GM18499 (cell line): ENCODE measurements at regions not wholly inside any gene's neighbourhood (a gene's known extent, or its start where the extent isn't known, plus 50 kb on each side); places are given as distances from the start of the nearest gene placed in this dataset.

Source experiments
- ATAC-seq: cut with Tn5 transposase; IDR thresholded peaks from one replicate; pipeline ENCODE4 v1.9.1; 2021; ENCODE audit warnings: moderate number of reproducible peaks; ENCODE audit not compliant: insufficient read depth, unreplicated experiment

DNA sequence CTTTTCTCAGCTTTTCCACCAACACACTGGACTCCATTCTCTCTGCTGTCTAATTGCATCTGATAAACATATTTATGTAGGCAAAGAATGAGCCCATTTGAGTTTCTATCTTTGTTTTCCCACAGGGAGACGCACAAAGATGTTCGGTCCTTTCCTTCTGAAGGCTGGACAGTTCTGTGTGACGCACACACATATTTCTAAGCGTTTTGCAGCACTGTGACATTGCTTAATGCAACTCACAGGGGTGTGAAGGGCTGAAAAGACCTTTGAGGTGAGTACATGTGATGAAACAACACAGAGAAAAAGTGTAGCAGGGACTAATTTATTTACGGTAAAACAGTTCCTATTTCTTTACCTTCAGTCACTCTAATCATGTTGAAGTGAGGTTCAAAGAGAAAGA, 323.1 kb upstream of the RUNX1 start:
- ATAC-seq: no peak

DNA sequence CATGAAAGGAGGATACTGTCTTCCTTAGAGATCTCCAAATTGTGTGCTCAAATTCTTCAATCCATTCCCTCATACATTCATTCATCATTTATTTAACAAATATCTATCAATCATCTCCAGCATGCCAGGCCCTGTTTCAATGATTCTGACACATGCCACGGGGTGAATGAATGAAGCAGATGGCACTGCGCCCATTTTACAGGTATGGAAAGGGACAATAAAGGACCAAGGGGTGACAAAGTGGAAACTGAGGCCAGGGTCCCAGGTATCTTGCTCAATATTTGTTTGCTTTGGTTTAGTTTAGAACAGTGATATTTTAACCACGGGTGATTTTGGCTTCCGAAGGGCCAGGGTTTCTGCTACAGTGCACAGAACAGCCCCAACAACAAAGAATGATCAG, 321.6 kb upstream of the RUNX1 start:
- ATAC-seq: no peak

DNA sequence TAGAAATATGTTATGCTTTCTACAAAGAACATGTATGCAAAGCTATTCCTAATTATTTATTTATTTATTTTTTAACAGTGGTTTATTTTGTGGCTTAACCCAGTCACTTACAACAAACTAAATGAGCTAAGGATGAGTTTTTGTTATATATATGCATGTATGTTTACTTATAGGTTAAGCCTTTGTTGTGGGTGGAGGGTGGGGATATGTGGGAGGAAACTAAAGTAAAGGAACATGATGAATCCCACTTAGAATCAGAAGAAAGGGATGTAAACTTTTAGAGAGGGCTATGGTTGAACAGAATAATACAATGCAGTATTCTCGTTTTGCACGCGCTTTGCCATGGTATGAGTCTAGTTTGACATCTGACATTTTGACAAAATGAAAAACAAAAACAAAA, 321.0 kb upstream of the RUNX1 start:
- ATAC-seq: no peak

DNA sequence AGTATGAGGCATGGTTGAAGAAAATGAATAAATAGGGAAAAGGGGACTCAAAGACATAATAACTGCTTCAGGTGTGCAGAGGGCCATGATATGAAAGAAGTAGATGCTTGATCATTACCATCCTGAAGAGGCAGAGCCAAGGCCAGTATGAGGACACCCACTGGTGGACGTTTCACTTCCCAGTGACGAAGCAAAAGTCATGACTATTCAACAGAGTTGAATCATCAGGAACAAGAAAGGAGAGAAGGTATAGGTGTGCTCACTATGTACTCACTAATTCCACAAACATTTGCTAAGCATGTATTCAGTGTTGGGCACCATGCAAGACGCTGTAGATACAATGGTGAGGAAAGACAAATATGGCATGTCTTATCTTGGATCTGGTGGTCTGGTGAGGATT, 319.2 kb upstream of the RUNX1 start:
- no peak for ATAC-seq

DNA sequence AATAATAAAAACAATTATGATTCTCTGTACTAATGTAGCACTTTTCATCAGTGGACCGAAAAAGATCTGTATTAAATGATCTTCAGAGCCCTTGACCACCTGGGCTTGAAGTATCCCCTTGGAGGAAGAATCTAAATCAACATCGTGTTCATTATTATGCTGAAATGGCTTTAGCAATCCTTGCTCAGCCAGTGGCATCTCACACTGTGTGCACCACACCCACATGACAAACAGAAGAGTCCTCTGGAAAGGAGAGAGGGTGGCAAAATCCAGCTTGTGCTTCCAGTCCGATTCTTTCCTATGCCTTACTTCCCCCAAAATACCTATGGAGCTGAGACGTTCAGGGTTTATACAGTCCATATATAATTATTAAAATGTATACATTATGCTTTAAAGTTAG, 318.5 kb upstream of the RUNX1 start:
- no peak for ATAC-seq

DNA sequence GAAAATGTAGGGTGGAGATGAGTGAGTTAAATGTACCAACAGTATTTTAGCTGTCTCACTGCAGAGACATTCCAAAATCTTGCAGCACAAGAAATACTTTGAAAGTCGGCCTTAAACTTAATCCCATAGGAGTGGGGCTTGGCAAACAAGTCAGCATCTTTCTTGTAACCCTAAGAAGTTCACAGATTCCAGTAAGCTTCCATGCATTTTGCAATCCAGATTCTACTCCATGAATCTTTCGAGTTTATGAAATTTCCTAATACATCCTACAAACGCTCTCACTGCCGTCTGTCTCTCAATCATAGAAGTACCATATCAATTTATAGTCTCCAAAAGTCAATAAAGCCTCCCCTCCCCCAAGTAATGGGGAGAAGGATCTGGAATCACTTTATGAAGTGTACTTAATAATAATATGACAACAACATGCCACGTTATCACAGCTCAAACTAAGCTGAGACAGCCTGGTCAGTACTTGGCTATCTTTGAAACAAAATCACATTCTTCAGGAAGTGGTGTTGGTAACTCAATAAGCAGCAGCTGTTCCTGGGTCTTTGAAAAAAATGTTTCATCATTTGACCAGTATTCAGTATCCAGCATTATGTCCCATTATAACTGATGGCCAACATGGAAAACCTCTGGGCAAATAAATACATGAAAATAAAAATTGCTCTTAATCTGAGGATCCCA, 317.4 kb upstream of the RUNX1 start:
- ATAC-seq: no peak

DNA sequence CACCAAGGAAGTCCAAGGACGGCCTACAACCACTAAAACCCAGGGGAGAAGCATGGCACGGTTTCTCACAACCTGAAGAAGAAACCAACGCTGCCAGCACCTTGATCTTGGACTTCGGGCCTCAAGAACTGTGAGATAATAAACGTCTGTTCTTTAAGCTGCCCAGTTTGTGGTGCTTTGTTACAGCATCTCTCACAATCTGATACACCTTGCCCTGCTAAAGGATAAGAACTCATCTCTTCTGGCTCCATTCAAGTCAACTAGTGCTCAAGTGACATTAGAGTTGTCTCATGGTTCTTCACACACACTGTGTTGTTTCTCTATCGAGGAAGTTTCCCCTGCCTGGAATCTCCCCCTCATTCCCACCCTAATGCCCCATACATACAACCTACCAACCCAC, 314.4 kb upstream of the RUNX1 start:
- ATAC-seq: no peak

DNA sequence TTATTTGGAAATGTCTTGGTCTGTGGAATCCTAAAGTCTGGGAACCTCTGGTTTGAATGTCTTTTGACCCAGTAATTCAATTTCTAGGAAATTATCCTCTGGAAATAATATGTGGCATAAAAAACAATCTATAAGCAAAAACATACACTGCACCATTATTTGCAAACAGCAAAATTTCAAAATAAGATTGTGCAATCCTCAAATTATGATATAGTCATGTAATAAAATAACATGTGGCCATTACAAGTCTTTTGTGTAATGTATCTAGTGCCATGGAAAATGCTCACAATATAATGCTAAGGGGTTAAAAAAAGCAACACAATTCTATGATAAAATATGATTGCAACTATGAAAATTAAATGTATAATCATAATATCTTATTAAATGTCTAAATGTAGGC, 312.9 kb upstream of the RUNX1 start:
- no peak for ATAC-seq

DNA sequence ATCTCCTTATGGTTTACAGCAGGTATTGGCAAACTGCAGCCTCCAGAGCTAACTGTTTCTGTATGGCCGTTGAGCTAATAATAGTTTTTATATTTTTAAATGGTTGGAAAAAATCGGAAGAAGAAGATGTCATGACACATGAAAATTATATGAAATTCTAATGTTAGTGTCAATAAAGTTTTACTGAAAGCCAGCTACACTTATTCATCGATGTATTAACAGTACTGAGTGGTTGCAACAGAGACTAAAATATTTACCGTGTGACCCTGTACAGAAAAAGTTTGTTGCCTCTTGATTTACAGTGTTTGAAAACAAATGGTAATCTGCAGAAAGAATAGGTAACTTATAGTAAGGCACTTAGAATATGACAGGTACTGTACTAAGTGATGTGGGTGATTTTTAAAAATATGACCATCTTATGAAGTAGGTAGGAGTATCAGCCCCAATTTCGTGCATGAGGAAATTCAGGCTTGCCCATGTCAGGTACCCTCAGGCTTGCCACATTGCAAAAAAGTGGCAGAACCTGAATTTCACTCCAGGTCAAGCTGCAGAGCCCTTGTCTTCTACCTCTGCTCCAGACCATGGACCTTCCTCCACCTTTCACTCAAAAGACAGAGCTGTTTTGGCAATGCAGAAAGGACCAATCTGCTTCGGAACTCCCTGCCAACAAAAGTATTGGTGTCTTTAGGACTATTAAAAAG, 311.9 kb upstream of the RUNX1 start:
- no peak for ATAC-seq

DNA sequence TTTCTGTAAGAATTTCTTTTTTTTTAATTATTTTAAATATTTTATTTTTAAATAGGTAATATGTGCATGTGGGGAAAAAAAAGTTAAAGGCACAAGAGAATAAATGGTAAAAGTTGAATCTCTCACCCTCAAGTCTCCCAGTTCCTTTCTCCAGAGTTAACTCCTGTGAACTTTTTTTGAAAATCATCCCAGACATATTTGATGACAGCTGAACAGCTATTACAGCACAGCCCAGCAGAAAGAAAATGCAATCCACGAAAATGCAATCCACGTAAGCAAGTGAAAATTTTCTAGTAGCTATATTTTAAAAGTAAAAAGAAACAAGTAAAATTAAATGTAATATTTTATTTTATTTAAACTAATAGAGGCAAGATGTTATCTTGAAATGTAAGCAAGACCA, 310.0 kb upstream of the RUNX1 start:
- no peak for ATAC-seq

DNA sequence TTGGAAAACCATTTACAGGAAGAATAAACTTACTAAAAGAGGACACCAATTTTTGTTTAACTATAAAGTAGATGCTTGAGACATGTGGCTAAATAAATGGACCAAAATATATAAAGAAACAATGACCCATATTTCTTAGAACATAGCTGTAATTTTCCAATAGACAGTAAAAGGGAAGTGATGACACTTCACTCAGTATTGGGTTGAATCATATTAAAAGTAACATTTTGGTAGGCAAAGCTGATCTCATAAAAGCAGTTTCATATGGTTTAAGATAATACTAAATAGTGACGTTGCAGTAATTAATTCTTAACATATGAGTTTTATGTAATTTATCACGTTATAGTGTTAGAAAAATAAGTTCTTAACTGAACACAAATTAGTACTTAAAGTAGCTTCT, 308.9 kb upstream of the RUNX1 start:
- ATAC-seq: no peak

DNA sequence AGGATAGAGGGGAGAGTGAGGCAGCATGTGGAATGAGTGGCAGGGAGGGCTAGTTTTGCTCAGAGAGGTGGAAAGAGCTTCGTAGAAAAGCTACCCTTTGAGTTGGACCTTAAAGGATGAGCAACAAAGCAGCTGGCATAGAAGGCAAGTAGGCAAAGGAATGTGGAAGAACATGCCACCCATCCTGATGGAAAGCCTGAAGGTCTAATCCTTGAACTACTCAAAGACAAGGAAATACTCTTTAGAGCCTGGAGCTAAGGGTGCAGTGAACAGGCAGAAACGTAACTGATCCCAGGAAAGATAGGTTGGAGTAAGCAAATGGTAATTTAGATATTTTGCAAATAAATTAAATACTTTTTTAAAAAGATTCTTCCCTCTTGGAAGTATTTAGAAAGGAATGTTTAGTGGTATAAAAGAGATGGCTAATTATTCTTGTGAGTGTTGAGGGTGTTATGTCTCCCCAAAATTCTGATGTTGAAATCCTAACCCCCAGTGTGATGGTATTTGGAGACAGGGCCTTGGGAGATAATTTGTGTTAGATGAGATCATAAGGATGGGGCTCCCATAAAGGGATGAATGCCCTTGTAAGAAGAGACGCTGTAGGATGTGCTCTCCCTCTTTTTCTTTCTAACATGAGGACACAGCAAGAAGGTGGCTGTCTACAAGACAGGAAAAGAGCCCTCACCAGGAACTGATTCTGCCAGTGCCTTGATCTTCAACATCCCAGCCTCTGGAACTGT, 308.1 kb upstream of the RUNX1 start:
- no peak for ATAC-seq

DNA sequence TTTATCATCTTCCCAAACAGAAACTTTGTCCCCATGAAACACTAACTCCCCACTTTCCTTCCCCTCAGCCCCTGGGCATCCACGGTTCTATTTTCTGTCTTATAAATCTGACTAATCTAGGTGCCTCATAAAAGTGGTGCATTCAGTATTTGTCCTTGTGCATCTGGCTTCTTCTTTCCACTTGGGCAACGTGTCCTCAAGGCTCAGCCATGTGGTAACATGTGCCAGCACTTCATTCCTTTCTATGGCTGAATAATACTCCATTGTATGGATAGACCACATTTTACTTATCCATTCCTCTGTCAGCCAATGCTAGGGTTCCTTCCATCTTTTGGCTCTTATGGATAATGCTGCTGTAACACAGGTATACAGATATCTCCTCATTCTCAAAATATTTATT, 305.0 kb upstream of the RUNX1 start:
- ATAC-seq: no peak

DNA sequence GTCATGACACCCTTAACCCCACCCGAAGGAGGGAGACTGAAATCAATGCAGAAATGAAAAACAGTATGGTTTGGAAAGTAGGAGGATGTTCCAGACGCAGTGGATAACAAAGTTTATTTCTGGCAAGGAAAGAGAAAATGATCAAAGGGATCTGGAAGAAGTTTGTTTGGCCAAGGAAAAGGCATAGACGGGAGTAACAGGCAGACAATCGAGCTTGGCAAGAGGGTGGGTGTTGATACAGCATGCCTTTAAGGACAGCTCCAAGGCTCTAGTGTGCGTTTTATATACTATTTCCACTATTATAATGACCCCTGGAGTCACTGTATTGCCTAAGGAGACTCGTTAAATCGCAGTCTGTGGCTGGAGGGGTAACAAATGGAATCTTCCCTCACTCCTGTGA, 303.7 kb upstream of the RUNX1 start:
- ATAC-seq: no peak

DNA sequence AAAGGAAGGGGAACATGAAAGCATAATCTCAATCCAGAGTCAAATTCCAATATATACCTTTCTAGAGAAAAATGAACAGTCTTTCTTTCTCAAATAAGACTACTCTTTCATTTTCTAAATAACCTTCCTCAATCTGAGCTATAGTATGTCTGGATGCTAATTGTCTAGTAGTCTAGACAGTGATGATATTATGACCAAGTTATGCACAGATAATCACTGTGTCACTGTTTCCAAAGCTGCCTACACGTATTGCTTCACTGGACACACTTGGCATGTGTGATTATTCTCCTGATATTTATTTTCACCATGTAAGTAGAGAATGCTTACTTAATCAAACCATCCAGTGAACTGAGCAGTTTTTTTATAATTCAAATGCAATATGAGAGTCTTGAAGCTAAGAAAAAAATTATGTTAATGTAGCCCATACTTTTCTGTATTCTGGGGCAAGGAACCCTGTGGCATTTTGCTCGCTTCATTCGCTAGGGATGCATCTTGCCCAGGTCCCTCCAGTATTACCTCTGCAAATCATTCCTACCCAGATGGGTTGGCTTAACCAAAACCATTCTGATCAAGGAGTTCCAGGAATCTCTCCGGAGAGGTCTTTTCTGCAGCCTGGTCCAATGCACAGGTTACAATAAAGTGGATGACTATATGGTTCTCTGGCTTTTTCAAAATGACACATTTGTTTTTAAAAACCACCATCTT, 303.1 kb upstream of the RUNX1 start:
- no peak for ATAC-seq

DNA sequence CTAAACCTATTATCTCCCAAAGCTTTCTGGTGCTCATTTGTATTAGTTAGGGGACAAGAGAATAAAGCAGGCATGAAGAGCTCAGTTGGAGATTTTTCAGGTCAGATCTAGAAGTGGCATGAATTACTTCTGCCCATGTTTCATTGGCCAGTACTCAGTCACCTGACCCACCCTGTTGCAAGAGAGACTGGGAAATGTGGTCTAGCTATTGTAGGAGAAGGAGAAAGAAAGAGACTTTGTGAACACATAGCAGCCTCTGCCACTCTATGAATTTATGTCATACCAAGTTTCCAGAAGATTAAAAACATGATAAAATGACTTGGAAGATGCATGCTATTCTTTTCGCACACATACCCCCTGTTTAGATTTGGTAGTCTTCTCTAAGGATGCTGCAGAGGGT, 302.3 kb upstream of the RUNX1 start:
- ATAC-seq: no peak

DNA sequence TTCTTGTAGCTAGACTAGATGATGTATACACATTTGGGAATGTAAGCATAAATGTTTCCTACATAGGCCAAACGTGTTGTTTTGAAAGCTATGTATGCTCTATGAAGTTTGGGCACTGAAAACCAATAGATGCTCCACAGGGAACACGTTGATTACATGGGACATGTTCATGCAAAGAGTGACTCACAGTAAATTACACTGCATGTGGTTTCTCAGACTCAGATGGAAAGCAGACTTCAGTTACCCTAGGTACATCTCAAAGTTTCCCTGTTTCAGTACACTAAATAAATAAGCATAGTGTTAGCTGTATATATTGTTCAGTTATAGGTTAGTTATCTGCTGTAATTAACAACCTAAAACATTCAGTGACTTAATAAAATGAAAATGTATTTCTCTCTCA, 301.9 kb upstream of the RUNX1 start:
- no peak for ATAC-seq

DNA sequence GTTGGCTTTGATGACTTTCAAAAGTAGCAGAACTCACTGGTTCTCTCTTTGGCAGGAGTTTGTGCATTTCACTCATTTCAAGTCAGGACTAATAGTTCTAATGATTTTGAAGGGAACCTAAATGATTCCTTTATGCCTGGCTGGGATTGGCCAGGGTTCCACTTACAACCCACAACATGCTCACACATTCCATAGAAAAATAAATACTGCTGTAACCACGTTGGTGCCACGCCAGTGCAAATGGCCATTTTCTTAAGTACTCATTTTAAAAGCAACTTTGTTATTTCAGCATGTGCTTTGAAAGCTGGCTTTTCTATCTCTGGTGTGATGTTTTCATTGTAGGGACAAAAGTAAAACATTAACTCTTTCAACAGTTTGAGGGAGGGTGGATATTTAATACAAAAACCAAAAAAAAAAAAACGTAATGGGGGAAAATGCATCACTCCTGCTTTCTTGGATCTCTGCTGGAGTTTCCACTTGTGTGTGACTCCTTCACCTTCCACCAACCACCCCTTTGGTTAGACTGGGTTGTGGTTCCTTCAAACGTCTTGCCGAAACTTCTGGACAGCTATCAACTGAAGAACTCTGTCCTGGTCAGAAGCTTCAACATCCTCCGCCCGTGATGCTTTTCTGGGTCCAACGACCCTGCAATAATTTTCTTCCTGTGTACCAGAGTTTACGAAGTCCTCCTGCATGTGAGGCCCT, 300.4 kb upstream of the RUNX1 start:
- no peak for ATAC-seq

DNA sequence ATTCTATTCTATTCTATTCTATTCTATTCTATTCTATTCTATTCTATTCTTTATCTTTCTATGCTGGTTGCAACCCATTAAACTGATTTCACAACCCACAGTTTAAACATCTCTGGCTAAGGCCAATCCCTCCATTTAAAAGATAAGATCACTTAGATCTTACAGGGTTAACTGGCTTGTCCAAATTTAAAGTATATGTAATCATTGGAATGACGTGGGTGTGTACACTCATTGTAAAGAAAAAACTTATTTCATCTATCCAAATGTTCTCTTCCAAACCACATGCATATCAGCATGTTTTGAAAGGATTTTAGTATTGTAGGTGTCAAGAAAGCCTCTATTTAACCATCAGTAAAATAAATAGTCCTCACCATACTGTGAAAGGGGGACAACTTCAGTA, 299.6 kb upstream of the RUNX1 start:
- no peak for ATAC-seq

DNA sequence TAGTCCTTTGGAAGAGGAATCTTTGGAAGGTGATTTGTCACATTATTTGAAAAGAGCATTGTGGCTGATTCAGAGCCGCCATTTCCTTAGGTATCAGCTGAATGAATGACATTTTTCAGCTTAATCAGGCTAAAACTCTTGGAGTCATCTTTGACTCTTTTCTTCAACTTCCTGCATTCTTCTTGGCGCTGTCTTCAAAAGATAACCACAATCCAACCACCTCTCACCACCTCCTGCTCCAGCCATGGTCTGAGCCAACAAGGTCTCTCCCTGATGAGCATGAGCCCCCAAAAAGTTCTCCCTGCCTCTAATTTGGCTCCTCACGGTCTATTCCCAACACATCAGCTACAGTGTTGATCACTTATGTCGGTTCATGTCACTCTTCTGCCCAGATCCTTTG, 297.6 kb upstream of the RUNX1 start:
- ATAC-seq: no peak
